Vagina (tissue), 2 donors: ENCODE measurements at regions not wholly inside any gene's neighbourhood (a gene's known extent, or its start where the extent isn't known, plus 50 kb on each side); places are given as distances from the start of the nearest gene placed in this dataset.

Experiments used
- POLR2A ChIP-seq, 2 donors: fragments of 450-650 bp; IDR thresholded peaks; one replicate each; pipeline ENCODE4 v1.6.1; 2017; ENCODE audit warnings: antibody characterized with exemption in 2 of 2, mild to moderate bottlenecking in 2 of 2, moderate library complexity in 2 of 2
- POLR2AphosphoS5 ChIP-seq, 2 donors: sonication (generic); formaldehyde crosslinking; IDR thresholded peaks; one replicate each; pipeline ENCODE4 v1.9.0; 2017; ENCODE audit warnings: antibody characterized with exemption in 2 of 2, mild to moderate bottlenecking in 2 of 2, low read depth in 1 of 2; ENCODE audit not compliant: insufficient read depth in 1 of 2
- TF ChIP-seq, protein P1 (sequence below), 3 experiments: fragments of 450-650 bp in 2 of 3; fragments of 200-600 bp in 1 of 3; sonication (generic) in 1 of 3; IDR thresholded peaks; one replicate each; pipeline ENCODE4 v1.5.1; 2017 to 2019; ENCODE audit warnings: antibody characterized with exemption in 3 of 3, mild to moderate bottlenecking in 2 of 3, moderate library complexity in 2 of 3

DNA sequence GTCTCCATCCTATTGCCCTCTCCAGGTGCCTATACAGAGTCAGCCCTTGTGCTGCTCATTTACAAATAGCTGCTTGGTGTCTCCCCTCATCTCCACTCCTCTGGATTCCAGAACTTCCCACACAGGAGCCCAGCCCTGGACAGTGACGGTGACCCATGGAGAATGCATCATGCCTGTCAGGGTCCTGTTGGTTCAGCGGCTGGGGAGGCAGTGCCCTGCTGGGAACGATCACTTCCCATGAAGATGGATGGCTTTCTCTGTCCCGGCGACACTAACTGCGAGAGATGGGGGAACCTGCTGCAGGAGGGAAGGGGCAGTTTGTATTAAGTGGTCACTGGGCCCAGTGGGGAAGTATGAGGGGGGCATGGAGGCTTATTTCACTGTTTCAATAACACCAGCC, 395.0 kb upstream of the TBX3 start:
- TF ChIP-seq, protein P1, sequence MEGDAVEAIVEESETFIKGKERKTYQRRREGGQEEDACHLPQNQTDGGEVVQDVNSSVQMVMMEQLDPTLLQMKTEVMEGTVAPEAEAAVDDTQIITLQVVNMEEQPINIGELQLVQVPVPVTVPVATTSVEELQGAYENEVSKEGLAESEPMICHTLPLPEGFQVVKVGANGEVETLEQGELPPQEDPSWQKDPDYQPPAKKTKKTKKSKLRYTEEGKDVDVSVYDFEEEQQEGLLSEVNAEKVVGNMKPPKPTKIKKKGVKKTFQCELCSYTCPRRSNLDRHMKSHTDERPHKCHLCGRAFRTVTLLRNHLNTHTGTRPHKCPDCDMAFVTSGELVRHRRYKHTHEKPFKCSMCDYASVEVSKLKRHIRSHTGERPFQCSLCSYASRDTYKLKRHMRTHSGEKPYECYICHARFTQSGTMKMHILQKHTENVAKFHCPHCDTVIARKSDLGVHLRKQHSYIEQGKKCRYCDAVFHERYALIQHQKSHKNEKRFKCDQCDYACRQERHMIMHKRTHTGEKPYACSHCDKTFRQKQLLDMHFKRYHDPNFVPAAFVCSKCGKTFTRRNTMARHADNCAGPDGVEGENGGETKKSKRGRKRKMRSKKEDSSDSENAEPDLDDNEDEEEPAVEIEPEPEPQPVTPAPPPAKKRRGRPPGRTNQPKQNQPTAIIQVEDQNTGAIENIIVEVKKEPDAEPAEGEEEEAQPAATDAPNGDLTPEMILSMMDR (IDR thresholded peaks at IDR 0.05), result no peak
- TF ChIP-seq POLR2A (IDR thresholded peaks at IDR 0.05), result no peak
- TF ChIP-seq POLR2AphosphoS5 (IDR thresholded peaks at IDR 0.05; ENCODE audit: insufficient read depth in 1 of 2, low read depth in 1 of 2), result no peak
